ENCODE measurements at regions not wholly inside any gene's neighbourhood (a gene's known extent, or its start where the extent isn't known, plus 50 kb on each side); places are given as distances from the start of the nearest gene placed in this dataset.

- TF ChIP-seq NCOA2 (IDR thresholded peaks at IDR 0.05; ENCODE audit: partially characterized antibody in 2 of 2) (no peak), RBFOX2 (IDR thresholded peaks at IDR 0.05; ENCODE audit: low read depth, low read length) (no peak), JUNB (CRISPR knock-in tag; conservative IDR thresholded peaks at IDR 0.05) (no peak), POLR2A (conservative IDR thresholded peaks at IDR 0.05) (no peak), CTCF (IDR thresholded peaks at IDR 0.05 in 2 of 3, conservative IDR thresholded peaks at IDR 0.05 in 1 of 3; ENCODE audit: insufficient read depth in 2 of 3, low read depth in 1 of 3, low read length in 3 of 3) (no peak)
Measured at GRCh38 chr17:77610972-77611521, 347.5 kb upstream of the TNRC6C start.
